Spleen (tissue), 11 donors: ENCODE measurements at regions not wholly inside any gene's neighbourhood (a gene's known extent, or its start where the extent isn't known, plus 50 kb on each side); places are given as distances from the start of the nearest gene placed in this dataset.

Experiments used
- DNase-seq: peaks from one replicate; pipeline ENCODE4 v3.0.0-alpha.2; 2020
- H3K27ac ChIP-seq, 8 donors: fragments of 200-600 bp; sonication (generic) in 7 of 8; 1 replicate in 4 of 8; 2 replicates in 4 of 8; pipeline versions ENCODE4 v1.5.0 to v1.8.0; 2016 to 2021; ENCODE audit warnings: inconsistent platforms in 4 of 8, mild to moderate bottlenecking in 4 of 8, moderate library complexity in 1 of 8
- H3K27me3 ChIP-seq, 7 donors: fragments of 200-600 bp; sonication (generic) in 6 of 7; replicated peaks in 1 of 7; 1 replicate in 4 of 7; 2 replicates in 3 of 7; pipeline versions ENCODE4 v1.5.0 to v1.8.0; 2016 to 2021; ENCODE audit warnings: inconsistent platforms in 3 of 7, mild to moderate bottlenecking in 1 of 7
- H3K36me3 ChIP-seq, 6 donors: fragments of 200-600 bp; sonication (generic) in 5 of 6; 1 replicate in 4 of 6; 2 replicates in 2 of 6; pipeline versions ENCODE4 v1.5.0 to v1.8.0; 2016 to 2021; ENCODE audit warnings: inconsistent platforms in 2 of 6
- H3K4me1 ChIP-seq, 6 donors: fragments of 200-600 bp; sonication (generic) in 5 of 6; 1 replicate in 3 of 6; 2 replicates in 3 of 6; pipeline versions ENCODE4 v1.5.0 to v1.8.0; 2016 to 2021; ENCODE audit warnings: inconsistent platforms in 3 of 6
- H3K4me3 ChIP-seq, 8 donors: fragments of 200-600 bp; sonication (generic) in 7 of 8; 1 replicate in 4 of 8; 2 replicates in 4 of 8; pipeline versions ENCODE4 v1.5.0 to v1.8.0; 2016 to 2021; ENCODE audit warnings: inconsistent platforms in 4 of 8, mild to moderate bottlenecking in 4 of 8, moderate library complexity in 2 of 8
- H3K9me3 ChIP-seq, 8 donors: fragments of 200-600 bp; sonication (generic) in 7 of 8; 1 replicate in 4 of 8; 2 replicates in 4 of 8; pipeline versions ENCODE4 v1.5.0 to v1.8.0; 2016 to 2021; ENCODE audit warnings: inconsistent platforms in 4 of 8
- CTCF ChIP-seq, 11 experiments: fragments of 200-600 bp in 7 of 11; fragments of 450-650 bp in 4 of 11; sonication (generic) in 4 of 11; IDR thresholded peaks in 8 of 11; conservative IDR thresholded peaks in 3 of 11; 1 replicate in 7 of 11; 2 replicates in 4 of 11; pipeline versions ENCODE4 v1.4.0 to v1.8.0; 2016 to 2021; ENCODE audit warnings: antibody characterized with exemption in 11 of 11, inconsistent platforms in 4 of 11, mild to moderate bottlenecking in 1 of 11
- POLR2A ChIP-seq, 3 donors: fragments of 450-650 bp; IDR thresholded peaks; one replicate each; pipeline ENCODE4 v1.5.1; 2017; ENCODE audit warnings: antibody characterized with exemption in 3 of 3, mild to moderate bottlenecking in 1 of 3
- POLR2AphosphoS5 ChIP-seq, 3 donors: sonication (generic); formaldehyde crosslinking; IDR thresholded peaks; one replicate each; pipeline ENCODE4 v1.5.1; 2017; ENCODE audit warnings: antibody characterized with exemption in 3 of 3
- WGBS, 5 donors: extraction: QIAGEN DNeasy Blood & Tissue Kit in 3 of 5; methylation state at CpG; one replicate each; pipeline versions ENCODE4 v1.1.5 to v1.1.7; 2013 to 2018; 5-methylcytosine and 5-hydroxymethylcytosine counted together
- intact Hi-C: fragments of 100-400 bp; cut with DNase I; formaldehyde crosslinking; loops from one replicate; pipeline ENCODE4 v1.15.0; 2023; ENCODE audit warnings: low total_unique reads
- donor health status: healthy with polysubstance abuse.
- donor health status: DM: no; HTN: no; CAD: no; lungs with moderate emphysema.
- donor health status: DM: no; HTN: no; CAD: no.
- donor health status: Bipolar disorder and iron deficiency.
- donor health status: healthy.
- donor health status: DM: no; HTN: no; CAD: no.
- donor health status: DM: yes; HTN: yes; CAD: no.

- H3K27me3 ChIP-seq, result no peaks in the 10 kb centered on the region
- TF ChIP-seq POLR2AphosphoS5 (IDR thresholded peaks at IDR 0.05) (no peak), CTCF (IDR thresholded peaks at IDR 0.05 in 8 of 11, conservative IDR thresholded peaks at IDR 0.05 in 3 of 11) (no peak), POLR2A (IDR thresholded peaks at IDR 0.05) (no peak)
- no peak overlapping the region for H3K4me3 ChIP-seq
- intact Hi-C loops, result no loop called here
- H3K4me1 ChIP-seq, result no peaks in the 10 kb centered on the region
- H3K27ac ChIP-seq, result no peak overlapping the region
- no peak for DNase-seq
- no peaks in the 10 kb centered on the region for H3K9me3 ChIP-seq
- no peaks in the 10 kb centered on the region for H3K36me3 ChIP-seq
These were observed 679.2 kb downstream of the NYAP2 start for GRCh38 chr2:226078666-226079065.

GRCh38 chr2:226077841-226078240, 678.3 kb downstream of the NYAP2 start:
- Histone ChIP-seq H3K4me1 (no peaks in the 10 kb centered on the region), H3K4me3 (no peak overlapping the region), H3K9me3 (no peaks in the 10 kb centered on the region), H3K36me3 (no peaks in the 10 kb centered on the region), H3K27ac (no peak overlapping the region), H3K27me3 (no peaks in the 10 kb centered on the region)
- no peak for DNase-seq
- intact Hi-C loops, result no loop called here
- TF ChIP-seq POLR2A (IDR thresholded peaks at IDR 0.05) (no peak), POLR2AphosphoS5 (IDR thresholded peaks at IDR 0.05) (no peak), CTCF (IDR thresholded peaks at IDR 0.05 in 8 of 11, conservative IDR thresholded peaks at IDR 0.05 in 3 of 11) (no peak)

GRCh38 chr2:226077031-226077430, 677.5 kb downstream of the NYAP2 start:
- Histone ChIP-seq H3K9me3 (no peaks in the 10 kb centered on the region), H3K36me3 (no peaks in the 10 kb centered on the region), H3K27me3 (no peaks in the 10 kb centered on the region), H3K4me3 (no peak overlapping the region), H3K27ac (no peak overlapping the region), H3K4me1 (no peaks in the 10 kb centered on the region)
- no peak for DNase-seq
- intact Hi-C loops, result no loop called here
- TF ChIP-seq POLR2A (IDR thresholded peaks at IDR 0.05), result no peak
- TF ChIP-seq CTCF (IDR thresholded peaks at IDR 0.05 in 8 of 11, conservative IDR thresholded peaks at IDR 0.05 in 3 of 11), result no peak
- no peak for TF ChIP-seq POLR2AphosphoS5 (IDR thresholded peaks at IDR 0.05)

DNA sequence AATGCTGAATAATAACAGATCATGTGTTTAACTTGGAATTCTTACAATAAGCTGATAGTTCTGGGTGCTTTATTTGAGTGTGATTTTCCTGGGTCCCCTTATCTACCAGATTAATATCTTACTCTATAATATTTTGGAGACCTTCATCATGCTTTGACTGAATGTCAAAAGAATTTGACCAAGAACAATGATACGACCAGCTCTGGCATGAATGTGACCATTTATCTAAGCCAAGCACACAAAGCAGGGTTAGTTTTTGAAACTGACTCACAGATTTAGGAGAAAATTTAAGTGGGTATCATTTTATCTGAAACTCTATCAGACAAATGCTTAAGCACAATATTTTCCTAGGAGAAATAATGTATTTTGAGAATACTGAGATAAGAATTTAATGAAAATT, 677.0 kb downstream of the NYAP2 start:
- Histone ChIP-seq H3K27ac (no peak overlapping the region), H3K27me3 (no peaks in the 10 kb centered on the region), H3K4me3 (no peak overlapping the region), H3K4me1 (no peaks in the 10 kb centered on the region), H3K36me3 (no peaks in the 10 kb centered on the region), H3K9me3 (no peaks in the 10 kb centered on the region)
- DNase-seq, result no peak
- WGBS, 5 donors, result 79 to 92% (median 87%) methylated on average over 1 of the region's 1 CpG
- intact Hi-C loops, result no loop called here
- TF ChIP-seq POLR2A (IDR thresholded peaks at IDR 0.05), result no peak
- no peak for TF ChIP-seq POLR2AphosphoS5 (IDR thresholded peaks at IDR 0.05)
- no peak for TF ChIP-seq CTCF (IDR thresholded peaks at IDR 0.05 in 8 of 11, conservative IDR thresholded peaks at IDR 0.05 in 3 of 11)
